ENCODE measurements at regions not wholly inside any gene's neighbourhood (a gene's known extent, or its start where the extent isn't known, plus 50 kb on each side); places are given as distances from the start of the nearest gene placed in this dataset.

GRCh38 chrX:142831961-142832530, 193.7 kb upstream of the SPANXN4 start:
- dilution Hi-C loops (cut with HindIII; ENCODE audit: low sequenced_read_pairs, unreplicated experiment) = no loop called here

More at GRCh38 chrX:142831961-142832530, 193.7 kb upstream of the SPANXN4 start:
- DNase-seq = no peak
- no TSS peak for BruUV-seq (replicated peaks)
- TF ChIP-seq CEBPB (IDR thresholded peaks at IDR 0.05; ENCODE audit: low read depth, low read length) = no peak
- no peak for TF ChIP-seq BHLHE40 (IDR thresholded peaks at IDR 0.05; ENCODE audit: low read depth, low read length)
- no peak for TF ChIP-seq FOS (IDR thresholded peaks at IDR 0.05; ENCODE audit: low read depth, low read length)
- no peak for TF ChIP-seq NFE2L2 (IDR thresholded peaks at IDR 0.05; ENCODE audit: low read depth, low read length)
- TF ChIP-seq MXI1 (IDR thresholded peaks at IDR 0.05; ENCODE audit: borderline replicate concordance, low read depth, low read length) = no peak
- no peak for TF ChIP-seq RAD21 (IDR thresholded peaks at IDR 0.05; ENCODE audit: low read length)
- no peak for TF ChIP-seq USF2 (IDR thresholded peaks at IDR 0.05; ENCODE audit: low read depth, low read length)
- no peak for TF ChIP-seq SMC3 (IDR thresholded peaks at IDR 0.05; ENCODE audit: low read depth, low read length)
- no peak for TF ChIP-seq MAZ (IDR thresholded peaks at IDR 0.05; ENCODE audit: borderline replicate concordance, low read depth, low read length)
- no peak for TF ChIP-seq CHD1 (IDR thresholded peaks at IDR 0.05; ENCODE audit: low read depth, low read length)
- no peak for TF ChIP-seq MAFK (IDR thresholded peaks at IDR 0.05; ENCODE audit: low read depth, low read length)
- TF ChIP-seq CTCF (conservative IDR thresholded peaks at IDR 0.05; ENCODE audit: low read depth, low read length) = no peak
- TF ChIP-seq ELK1 (IDR thresholded peaks at IDR 0.05; ENCODE audit: borderline replicate concordance, low read depth, low read length) = no peak
- no peak for TF ChIP-seq POLR2A (IDR thresholded peaks at IDR 0.05; ENCODE audit: low read depth, low read length)
- TF ChIP-seq RFX5 (IDR thresholded peaks at IDR 0.05; ENCODE audit: low read depth, low read length) = no peak
- TF ChIP-seq RCOR1 (IDR thresholded peaks at IDR 0.05; ENCODE audit: insufficient replicate concordance, low read length) = no peak
- H2AFZ ChIP-seq (replicated peaks; ENCODE audit: low read length, poor library complexity) = no peak overlapping the region
- H3K36me3 ChIP-seq (ENCODE audit: control insufficient read depth, insufficient read depth, low read length) = no peaks in the 10 kb centered on the region
- no peaks in the 10 kb centered on the region for H3K9me1 ChIP-seq (ENCODE audit: insufficient read depth, low read length)
- in situ Hi-C loops (cut with MboI; ENCODE audit: low sequenced_read_pairs) (no loop called here), intact Hi-C loops (cut with micrococcal nuclease) (no loop called here)
- H3K18ac ChIP-seq (ENCODE audit: low read depth, low read length) = no peak overlapping the region
- H2BK15ac ChIP-seq (ENCODE audit: low read depth, low read length) = no peak overlapping the region
- H2BK5ac ChIP-seq (ENCODE audit: low read depth, low read length, poor library complexity, severe bottlenecking) = no peak overlapping the region
- peaks cover 2% of the 10 kb centered on the region; the same call in 1 of the 2 replicates for H3K9me3 ChIP-seq (ENCODE audit: control insufficient read depth, insufficient read depth, low read length)
- no peak overlapping the region for H4K91ac ChIP-seq (ENCODE audit: insufficient read depth, low read depth, low read length)
- POLR2A ChIA-PET (ENCODE audit: unreplicated experiment) = no interaction called here
- no peak overlapping the region for H3K4me2 ChIP-seq (ENCODE audit: low read depth, low read length)
- no peak overlapping the region for H3K4me3 ChIP-seq (ENCODE audit: insufficient read depth, low read depth, low read length)
- H3K23ac ChIP-seq (ENCODE audit: low read depth, low read length) = no peak overlapping the region
- no peaks in the 10 kb centered on the region for H3K4me1 ChIP-seq (ENCODE audit: control insufficient read depth, insufficient read depth, low read length)
- no peak overlapping the region for H2BK120ac ChIP-seq (ENCODE audit: low read depth, low read length)
- H3K79me1 ChIP-seq (ENCODE audit: low read depth in 1 of 2, low read length in 2 of 2) = no peaks in the 10 kb centered on the region
- H3K9ac ChIP-seq (ENCODE audit: low read depth, low read length) = no peak overlapping the region
- no peak overlapping the region for H3K56ac ChIP-seq (ENCODE audit: extremely low read depth, insufficient read depth, low read length)
- H3K27me3 ChIP-seq (ENCODE audit: control insufficient read depth, insufficient read depth, low read length) = no peaks in the 10 kb centered on the region
- no peak overlapping the region for H2AK9ac ChIP-seq (replicated peaks; ENCODE audit: low read depth, low read length, poor library complexity)
- CTCF ChIA-PET = no interaction called here
- H3K14ac ChIP-seq (replicated peaks; ENCODE audit: low read depth, low read length) = no peak overlapping the region
- H4K8ac ChIP-seq (ENCODE audit: low read depth in 2 of 2, low read length in 2 of 2) = no peak overlapping the region
- no peak overlapping the region for H2AK5ac ChIP-seq (ENCODE audit: low read depth, low read length)
- no CpG with 5 or more reads among the region's 3 CpGs for WGBS, 2 experiments (ENCODE audit: extremely low coverage in 2 of 2, insufficient read length in 1 of 2)
- no peak overlapping the region for H4K5ac ChIP-seq (ENCODE audit: low read depth, low read length)
- no peaks in the 10 kb centered on the region for H4K20me1 ChIP-seq (ENCODE audit: insufficient read depth, low read length)
- no peak overlapping the region for H3K27ac ChIP-seq (ENCODE audit: insufficient read depth, low read length)
- no peak overlapping the region for H3K4ac ChIP-seq (ENCODE audit: low read depth, low read length)
- no peak for ATAC-seq (ENCODE audit: low read depth)
- H2BK20ac ChIP-seq (ENCODE audit: low read depth, low read length) = no peak overlapping the region
